ENCODE measurements at regions not wholly inside any gene's neighbourhood (a gene's known extent, or its start where the extent isn't known, plus 50 kb on each side); places are given as distances from the start of the nearest gene placed in this dataset.
"Not testable (repeated sequence)": the region's sequence is repeated elsewhere in the genome, so short reads cannot be mapped to it uniquely, and the experiment has no call there.

- FAIRE-seq (no peak), ATAC-seq (no peak), DNase-seq (no peak)
- H3K4me3 ChIP-seq: no peak overlapping the region
- no peak overlapping the region for H3K27ac ChIP-seq
- no peaks in the 10 kb centered on the region for H3K27me3 ChIP-seq
- TF ChIP-seq CTCF (IDR thresholded peaks at IDR 0.05): no peak
- intact Hi-C loops (cut with DNase I): no loop called here
- no peaks in the 10 kb centered on the region for H3K9me3 ChIP-seq
- no peaks in the 10 kb centered on the region for H3K4me1 ChIP-seq
- H3K36me3 ChIP-seq: no peaks in the 10 kb centered on the region
- WGBS, 2 donors: 86 to 89% methylated on average over 1 of the region's 1 CpG
Measured at GRCh38 chr1:181972256-181972655, 89.3 kb downstream of the ZNF648 start.

- no peaks in the 10 kb centered on the region for H3K4me1 ChIP-seq
- ATAC-seq (no peak), FAIRE-seq (no peak), DNase-seq (no peak)
- no peak overlapping the region for H3K4me3 ChIP-seq
- TF ChIP-seq CTCF (IDR thresholded peaks at IDR 0.05): no peak
- intact Hi-C loops (cut with DNase I): no loop called here
- H3K27ac ChIP-seq: no peak overlapping the region
- no peaks in the 10 kb centered on the region for H3K9me3 ChIP-seq
- H3K36me3 ChIP-seq: no peaks in the 10 kb centered on the region
- H3K27me3 ChIP-seq: no peaks in the 10 kb centered on the region
Measured at GRCh38 chr1:181971424-181971823, 90.1 kb downstream of the ZNF648 start.

GRCh38 chr1:181969902-181970301 is 91.6 kb downstream of the ZNF648 start:
- Histone ChIP-seq H3K4me3 (no peak overlapping the region), H3K36me3 (no peaks in the 10 kb centered on the region), H3K9me3 (no peaks in the 10 kb centered on the region), H3K4me1 (no peaks in the 10 kb centered on the region), H3K27ac (no peak overlapping the region), H3K27me3 (no peaks in the 10 kb centered on the region)
- FAIRE-seq: no peak
- DNase-seq: no peak
- ATAC-seq: no peak
- TF ChIP-seq CTCF (IDR thresholded peaks at IDR 0.05): no peak
- WGBS, 2 donors: 65 to 75% methylated on average over 2 of the region's 2 CpGs
- intact Hi-C loops (cut with DNase I): no loop called here

GRCh38 chr1:181954696-181955095 is 106.8 kb downstream of the ZNF648 start:
- H3K4me3 ChIP-seq; H3K9me3 ChIP-seq; H3K27me3 ChIP-seq; H3K27ac ChIP-seq; ATAC-seq; H3K36me3 ChIP-seq; FAIRE-seq; H3K4me1 ChIP-seq; DNase-seq; intact Hi-C loops (cut with DNase I): not testable (repeated sequence)
- WGBS, 2 donors: 92 to 93% methylated on average over 11 of the region's 11 CpGs

GRCh38 chr1:181954178-181954577 is 107.3 kb downstream of the ZNF648 start:
- H3K4me1 ChIP-seq; H3K36me3 ChIP-seq; H3K27me3 ChIP-seq; DNase-seq; FAIRE-seq; H3K27ac ChIP-seq; H3K4me3 ChIP-seq; ATAC-seq; H3K9me3 ChIP-seq; intact Hi-C loops (cut with DNase I): not testable (repeated sequence)
- WGBS, 2 donors: 77 to 88% methylated on average over 7 of the region's 7 CpGs

- H3K27me3 ChIP-seq: no peaks in the 10 kb centered on the region
- no peak for TF ChIP-seq CTCF (IDR thresholded peaks at IDR 0.05)
Measured at GRCh38 chr1:181953596-181953995, 107.9 kb downstream of the ZNF648 start.

More at GRCh38 chr1:181953596-181953995, 107.9 kb downstream of the ZNF648 start:
- Histone ChIP-seq H3K36me3 (no peaks in the 10 kb centered on the region), H3K4me1 (no peaks in the 10 kb centered on the region), H3K9me3 (no peaks in the 10 kb centered on the region), H3K4me3 (no peak overlapping the region), H3K27ac (no peak overlapping the region)
- ATAC-seq: no peak
- intact Hi-C loops (cut with DNase I): no loop called here
- no peak for DNase-seq
- FAIRE-seq: no peak
- WGBS, 2 donors: 72 to 79% methylated on average over 3 of the region's 3 CpGs

All from pancreas (tissue), 10 donors.